ENCODE measurements at regions not wholly inside any gene's neighbourhood (a gene's known extent, or its start where the extent isn't known, plus 50 kb on each side); places are given as distances from the start of the nearest gene placed in this dataset.

DNA sequence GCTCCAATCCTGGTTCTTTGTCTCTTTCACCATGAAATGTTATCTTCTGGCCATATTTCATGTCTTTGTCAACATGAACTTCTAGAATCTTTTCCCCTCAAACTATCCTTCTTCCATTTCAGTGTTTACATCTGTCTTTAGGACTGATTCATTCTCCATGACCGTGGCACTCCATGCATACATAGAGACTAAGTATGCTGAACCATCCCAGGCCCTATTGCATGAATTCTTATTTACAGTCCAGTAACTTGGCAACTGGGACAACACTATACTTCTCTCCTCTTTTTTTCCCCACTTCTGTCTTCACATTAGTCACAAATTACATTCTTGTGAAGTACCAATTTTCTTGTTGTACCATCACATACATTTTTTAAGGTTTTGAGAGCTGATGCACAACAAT is 109.8 kb upstream of the GALNT13 start:
- no peaks in the 10 kb centered on the region for H3K4me1 Mint-ChIP-seq (ENCODE audit: low read depth)
- no peak overlapping the region for H3K27ac Mint-ChIP-seq
- no peak for DNase-seq
- H3K27me3 Mint-ChIP-seq (ENCODE audit: low read depth) = no peaks in the 10 kb centered on the region
- no peak overlapping the region for H3K4me3 Mint-ChIP-seq
- H3K36me3 Mint-ChIP-seq (ENCODE audit: low read depth) = no peaks in the 10 kb centered on the region
- ATAC-seq = no peak
- H3K9me3 Mint-ChIP-seq (ENCODE audit: insufficient read depth) = peaks cover 36% of the 10 kb centered on the region
- ChIA-PET CTCF (no interaction called here), POLR2A (no interaction called here)

- ATAC-seq (no peak), DNase-seq (no peak)
Observed at GRCh38 chr2:153766415-153766814, 105.3 kb upstream of the GALNT13 start.

DNA sequence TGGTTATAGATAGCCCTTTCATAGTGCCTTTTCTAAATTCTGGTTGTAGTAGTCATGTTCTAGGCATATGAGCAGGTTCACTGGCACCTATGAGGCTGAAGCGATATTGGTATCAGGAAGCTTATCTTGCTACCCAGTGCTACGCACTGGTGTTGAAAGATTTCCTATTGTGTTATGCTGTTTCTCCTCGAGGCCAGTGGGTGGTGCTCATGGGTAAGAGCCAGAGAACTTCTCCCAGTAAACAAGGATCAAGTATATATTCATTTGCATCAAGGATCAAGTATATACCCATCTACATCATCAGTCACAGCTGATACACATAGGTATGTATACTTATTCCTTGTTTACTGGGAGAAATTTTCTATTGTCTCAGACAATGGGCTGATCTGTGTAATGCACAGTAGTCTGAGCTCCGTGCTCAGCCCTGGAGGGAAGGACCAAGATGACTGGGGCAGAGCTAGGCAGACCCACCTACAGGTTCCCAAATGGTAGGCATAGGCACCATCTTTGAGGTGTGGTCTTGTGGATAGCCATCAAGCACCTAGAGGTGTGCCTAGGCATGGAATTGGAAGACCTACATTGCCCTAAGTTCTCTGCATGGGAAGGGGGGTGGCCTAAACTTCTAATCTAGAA is 101.2 kb upstream of the GALNT13 start:
- CTCF ChIA-PET = no interaction called here

More at GRCh38 chr2:153766415-153766814, 105.3 kb upstream of the GALNT13 start:
- Mint-ChIP-seq H3K27ac (no peak overlapping the region), H3K36me3 (ENCODE audit: low read depth) (no peaks in the 10 kb centered on the region), H3K27me3 (ENCODE audit: low read depth) (no peaks in the 10 kb centered on the region), H3K4me1 (ENCODE audit: low read depth) (no peaks in the 10 kb centered on the region), H3K4me3 (no peak overlapping the region), H3K9me3 (ENCODE audit: insufficient read depth) (peaks cover 33% of the 10 kb centered on the region)
- POLR2A ChIA-PET = no interaction called here
- CTCF ChIA-PET = no interaction called here

DNA sequence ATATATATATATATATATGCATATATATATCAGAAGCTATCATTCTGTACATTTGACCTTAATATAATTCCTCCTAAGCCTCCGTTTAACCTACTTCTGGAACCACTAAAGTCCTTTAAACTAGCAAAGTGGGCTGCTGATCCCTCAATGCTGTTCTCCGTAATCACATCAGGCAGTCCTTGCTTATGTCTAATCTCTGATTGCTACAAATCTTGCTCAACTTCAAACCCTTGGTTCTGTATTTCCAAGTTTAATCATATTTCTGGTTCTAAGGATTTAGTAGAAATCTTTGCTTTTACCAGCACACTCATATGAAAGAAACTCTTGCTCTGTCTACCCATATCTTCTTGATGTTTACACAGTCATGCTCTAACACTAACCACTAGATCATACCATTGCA is 91.5 kb upstream of the GALNT13 start:
- Mint-ChIP-seq H3K4me1 (ENCODE audit: low read depth) (no peaks in the 10 kb centered on the region), H3K27me3 (ENCODE audit: low read depth) (no peaks in the 10 kb centered on the region), H3K36me3 (ENCODE audit: low read depth) (no peaks in the 10 kb centered on the region), H3K4me3 (no peak overlapping the region), H3K27ac (no peak overlapping the region), H3K9me3 (ENCODE audit: insufficient read depth) (peaks cover 9% of the 10 kb centered on the region)
- CTCF ChIA-PET = no interaction called here
- POLR2A ChIA-PET = no interaction called here
- no peak for ATAC-seq
- DNase-seq = no peak

More for the DNA sequence above, 101.2 kb upstream of the GALNT13 start:
- H3K4me3 Mint-ChIP-seq = no peak overlapping the region
- DNase-seq = no peak
- H3K4me1 Mint-ChIP-seq (ENCODE audit: low read depth) = no peaks in the 10 kb centered on the region
- peaks cover 27% of the 10 kb centered on the region for H3K9me3 Mint-ChIP-seq (ENCODE audit: insufficient read depth)
- no peak overlapping the region for H3K27ac Mint-ChIP-seq
- POLR2A ChIA-PET = no interaction called here
- H3K36me3 Mint-ChIP-seq (ENCODE audit: low read depth) = no peaks in the 10 kb centered on the region
- ATAC-seq = no peak
- no peaks in the 10 kb centered on the region for H3K27me3 Mint-ChIP-seq (ENCODE audit: low read depth)

- CTCF ChIA-PET = no interaction called here
- Mint-ChIP-seq H3K27me3 (ENCODE audit: low read depth) (no peaks in the 10 kb centered on the region), H3K4me3 (no peak overlapping the region), H3K36me3 (ENCODE audit: low read depth) (no peaks in the 10 kb centered on the region), H3K4me1 (ENCODE audit: low read depth) (no peaks in the 10 kb centered on the region), H3K27ac (no peak overlapping the region), H3K9me3 (ENCODE audit: insufficient read depth) (peaks cover 13% of the 10 kb centered on the region)
- ATAC-seq (no peak), DNase-seq (no peak)
- POLR2A ChIA-PET = no interaction called here
Observed at GRCh38 chr2:153786016-153786415, 85.7 kb upstream of the GALNT13 start.

- ChIA-PET CTCF (no interaction called here), POLR2A (no interaction called here)
- no peaks in the 10 kb centered on the region for H3K4me1 Mint-ChIP-seq (ENCODE audit: low read depth)
- peaks cover 8% of the 10 kb centered on the region for H3K9me3 Mint-ChIP-seq (ENCODE audit: insufficient read depth)
- no peak for DNase-seq
- H3K36me3 Mint-ChIP-seq (ENCODE audit: low read depth) = no peaks in the 10 kb centered on the region
- H3K27ac Mint-ChIP-seq = no peak overlapping the region
- ATAC-seq = no peak
- H3K4me3 Mint-ChIP-seq = no peak overlapping the region
- no peaks in the 10 kb centered on the region for H3K27me3 Mint-ChIP-seq (ENCODE audit: low read depth)
Observed at GRCh38 chr2:153787612-153788011, 84.1 kb upstream of the GALNT13 start.

- DNase-seq (no peak), ATAC-seq (no peak)
- Mint-ChIP-seq H3K4me3 (no peak overlapping the region), H3K4me1 (ENCODE audit: low read depth) (no peaks in the 10 kb centered on the region), H3K36me3 (ENCODE audit: low read depth) (no peaks in the 10 kb centered on the region), H3K27me3 (ENCODE audit: low read depth) (no peaks in the 10 kb centered on the region), H3K9me3 (ENCODE audit: insufficient read depth) (peaks cover 4% of the 10 kb centered on the region), H3K27ac (no peak overlapping the region)
- CTCF ChIA-PET = no interaction called here
- POLR2A ChIA-PET = no interaction called here
Observed at GRCh38 chr2:153802671-153803070, 69.1 kb upstream of the GALNT13 start.

- Mint-ChIP-seq H3K9me3 (ENCODE audit: insufficient read depth) (no peaks in the 10 kb centered on the region), H3K27me3 (ENCODE audit: low read depth) (no peaks in the 10 kb centered on the region), H3K36me3 (ENCODE audit: low read depth) (no peaks in the 10 kb centered on the region), H3K4me3 (no peak overlapping the region), H3K27ac (no peak overlapping the region), H3K4me1 (ENCODE audit: low read depth) (no peaks in the 10 kb centered on the region)
- ChIA-PET CTCF (no interaction called here), POLR2A (no interaction called here)
- ATAC-seq = no peak
- DNase-seq = no peak
Observed at GRCh38 chr2:153808679-153809078, 63.0 kb upstream of the GALNT13 start.

GRCh38 chr2:153811516-153811915 is 60.2 kb upstream of the GALNT13 start:
- Mint-ChIP-seq H3K27ac (no peak overlapping the region), H3K9me3 (ENCODE audit: insufficient read depth) (peaks cover 9% of the 10 kb centered on the region), H3K36me3 (ENCODE audit: low read depth) (no peaks in the 10 kb centered on the region), H3K4me1 (ENCODE audit: low read depth) (no peaks in the 10 kb centered on the region), H3K27me3 (ENCODE audit: low read depth) (no peaks in the 10 kb centered on the region), H3K4me3 (no peak overlapping the region)
- ChIA-PET POLR2A (no interaction called here), CTCF (no interaction called here)
- no peak for DNase-seq
- ATAC-seq = no peak

GRCh38 chr2:153812632-153813031 is 59.1 kb upstream of the GALNT13 start:
- no peak overlapping the region for H3K27ac Mint-ChIP-seq

DNA sequence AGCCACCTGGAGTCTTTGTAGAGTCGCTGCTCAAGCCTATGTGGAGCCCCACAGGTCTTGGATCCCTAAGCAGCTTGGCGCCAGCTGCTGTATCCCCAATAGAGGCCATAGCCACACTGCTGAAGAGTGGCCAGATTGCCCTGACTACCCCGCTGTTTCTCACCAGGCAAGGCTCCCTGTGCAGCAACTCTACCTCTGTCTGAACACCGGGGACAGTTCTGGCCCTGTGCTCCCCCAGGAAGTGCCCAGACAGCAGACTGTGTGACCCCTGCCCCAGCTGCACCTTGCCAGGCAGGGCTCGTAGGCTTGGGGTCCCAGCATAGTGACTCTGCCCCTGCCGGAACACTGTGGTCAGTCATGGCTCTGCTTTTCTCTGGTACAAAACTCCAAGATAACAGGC is 53.5 kb upstream of the GALNT13 start:
- Mint-ChIP-seq H3K27me3 (ENCODE audit: low read depth) (no peaks in the 10 kb centered on the region), H3K9me3 (ENCODE audit: insufficient read depth) (peaks cover 9% of the 10 kb centered on the region), H3K27ac (no peak overlapping the region), H3K36me3 (ENCODE audit: low read depth) (no peaks in the 10 kb centered on the region), H3K4me1 (ENCODE audit: low read depth) (no peaks in the 10 kb centered on the region), H3K4me3 (no peak overlapping the region)
- no peak for DNase-seq
- POLR2A ChIA-PET = no interaction called here
- ATAC-seq = no peak
- CTCF ChIA-PET = no interaction called here

More at GRCh38 chr2:153812632-153813031, 59.1 kb upstream of the GALNT13 start:
- H3K27me3 Mint-ChIP-seq (ENCODE audit: low read depth) = no peaks in the 10 kb centered on the region
- no peaks in the 10 kb centered on the region for H3K4me1 Mint-ChIP-seq (ENCODE audit: low read depth)
- no peak overlapping the region for H3K4me3 Mint-ChIP-seq
- no peak for DNase-seq
- no peak for ATAC-seq
- CTCF ChIA-PET = no interaction called here
- POLR2A ChIA-PET = no interaction called here
- peaks cover 9% of the 10 kb centered on the region for H3K9me3 Mint-ChIP-seq (ENCODE audit: insufficient read depth)
- H3K36me3 Mint-ChIP-seq (ENCODE audit: low read depth) = no peaks in the 10 kb centered on the region

- POLR2A ChIA-PET = no interaction called here
- CTCF ChIA-PET = no interaction called here
- Mint-ChIP-seq H3K36me3 (ENCODE audit: low read depth) (no peaks in the 10 kb centered on the region), H3K4me1 (ENCODE audit: low read depth) (no peaks in the 10 kb centered on the region), H3K4me3 (no peak overlapping the region), H3K27me3 (ENCODE audit: low read depth) (no peaks in the 10 kb centered on the region), H3K9me3 (ENCODE audit: insufficient read depth) (peaks cover 9% of the 10 kb centered on the region), H3K27ac (no peak overlapping the region)
- DNase-seq (no peak), ATAC-seq (no peak)
Observed at GRCh38 chr2:153819074-153819473, 52.6 kb upstream of the GALNT13 start.

DNA sequence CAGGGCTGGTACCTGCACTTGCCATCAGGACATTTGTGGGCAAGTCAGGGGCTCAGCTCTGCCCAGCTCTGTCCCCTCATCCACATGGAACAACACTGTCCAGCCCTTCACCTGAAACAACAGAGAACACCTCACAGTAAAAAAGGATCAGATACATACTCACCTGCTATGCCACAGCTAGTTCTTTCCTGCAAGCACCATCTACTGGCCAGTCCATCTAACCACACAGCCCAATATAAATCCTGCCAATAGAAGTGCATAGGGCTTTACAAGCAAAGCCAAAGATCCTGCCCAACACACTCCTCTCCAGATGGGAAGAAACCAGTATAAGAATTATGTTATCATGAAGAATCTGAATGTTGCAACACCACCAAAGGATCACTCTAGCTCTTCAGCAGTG is 52.2 kb upstream of the GALNT13 start:
- Mint-ChIP-seq H3K36me3 (ENCODE audit: low read depth) (no peaks in the 10 kb centered on the region), H3K4me1 (ENCODE audit: low read depth) (no peaks in the 10 kb centered on the region), H3K27me3 (ENCODE audit: low read depth) (no peaks in the 10 kb centered on the region), H3K9me3 (ENCODE audit: insufficient read depth) (peaks cover 9% of the 10 kb centered on the region), H3K27ac (no peak overlapping the region), H3K4me3 (no peak overlapping the region)
- ATAC-seq (no peak), DNase-seq (no peak)
- POLR2A ChIA-PET = no interaction called here
- CTCF ChIA-PET = no interaction called here
